ENCODE measurements at regions not wholly inside any gene's neighbourhood (a gene's known extent, or its start where the extent isn't known, plus 50 kb on each side); places are given as distances from the start of the nearest gene placed in this dataset.
"Not testable (repeated sequence)": the region's sequence is repeated elsewhere in the genome, so short reads cannot be mapped to it uniquely, and the experiment has no call there.

GRCh38 chr2:121132054-121132761, 152.8 kb downstream of the TFCP2L1 start:
- no peak for DNase-seq (ENCODE audit: low read depth)

- DNase-seq (ENCODE audit: low read depth), result no peak
Measured at GRCh38 chr2:121132762-121133107, 152.3 kb downstream of the TFCP2L1 start.

- no peak for DNase-seq (ENCODE audit: low read depth)
Measured at GRCh38 chr2:121133551-121134319, 151.3 kb downstream of the TFCP2L1 start.

- DNase-seq (ENCODE audit: low read depth), result no peak
Measured at GRCh38 chr2:121134728-121135127, 150.3 kb downstream of the TFCP2L1 start.

- no peak for DNase-seq (ENCODE audit: low read depth)
Measured at GRCh38 chr2:121135168-121135853, 149.7 kb downstream of the TFCP2L1 start.

GRCh38 chr2:121136323-121136722, 148.7 kb downstream of the TFCP2L1 start:
- DNase-seq (ENCODE audit: low read depth), result no peak

- DNase-seq (ENCODE audit: low read depth), result no peak
Measured at GRCh38 chr2:121137571-121137970, 147.4 kb downstream of the TFCP2L1 start.

- no peak for DNase-seq (ENCODE audit: low read depth)
Measured at GRCh38 chr2:121140734-121141133, 144.3 kb downstream of the TFCP2L1 start.

GRCh38 chr2:121142452-121142851, 142.6 kb downstream of the TFCP2L1 start:
- no peak for DNase-seq (ENCODE audit: low read depth)

GRCh38 chr2:121144111-121144510, 140.9 kb downstream of the TFCP2L1 start:
- no peak for DNase-seq (ENCODE audit: low read depth)

- DNase-seq (ENCODE audit: low read depth), result no peak
Measured at GRCh38 chr2:121146630-121147029, 138.4 kb downstream of the TFCP2L1 start.

- peak; percentile 24 for DNase-seq (ENCODE audit: low read depth)
Measured at GRCh38 chr2:121147766-121148165, 137.2 kb downstream of the TFCP2L1 start.

GRCh38 chr2:121148481-121148880, 136.5 kb downstream of the TFCP2L1 start:
- DNase-seq (ENCODE audit: low read depth), result no peak

- DNase-seq (ENCODE audit: low read depth), result no peak
Measured at GRCh38 chr2:121149384-121149783, 135.6 kb downstream of the TFCP2L1 start.

- DNase-seq (ENCODE audit: low read depth), result no peak
Measured at GRCh38 chr2:121150126-121150525, 134.9 kb downstream of the TFCP2L1 start.

- DNase-seq (ENCODE audit: low read depth), result no peak
Measured at GRCh38 chr2:121150713-121151112, 134.3 kb downstream of the TFCP2L1 start.

- DNase-seq (ENCODE audit: low read depth), result no peak
Measured at GRCh38 chr2:121151311-121152109, 133.5 kb downstream of the TFCP2L1 start.

GRCh38 chr2:121152861-121153260, 132.1 kb downstream of the TFCP2L1 start:
- no peak for DNase-seq (ENCODE audit: low read depth)

- DNase-seq (ENCODE audit: low read depth), result no peak
Measured at GRCh38 chr2:121153516-121153915, 131.5 kb downstream of the TFCP2L1 start.

- DNase-seq (ENCODE audit: low read depth), result no peak
Measured at GRCh38 chr2:121155502-121156056, 129.4 kb downstream of the TFCP2L1 start.

- not testable (repeated sequence) for DNase-seq (ENCODE audit: low read depth)
Measured at GRCh38 chr2:121157481-121157880, 127.5 kb downstream of the TFCP2L1 start.

Measured in Daoy (cell line).